ENCODE measurements at regions not wholly inside any gene's neighbourhood (a gene's known extent, or its start where the extent isn't known, plus 50 kb on each side); places are given as distances from the start of the nearest gene placed in this dataset.

- TF ChIP-seq TEAD4 (IDR thresholded peaks at IDR 0.05) (no peak), CREB1 (IDR thresholded peaks at IDR 0.05; ENCODE audit: low read depth) (no peak)
Measured at GRCh38 chr5:93941897-93942296, 200.5 kb upstream of the POU5F2 start.
